CD8-positive, alpha-beta memory T cell (primary cell): ENCODE measurements at regions not wholly inside any gene's neighbourhood (a gene's known extent, or its start where the extent isn't known, plus 50 kb on each side); places are given as distances from the start of the nearest gene placed in this dataset.
"Not testable (repeated sequence)": the region's sequence is repeated elsewhere in the genome, so short reads cannot be mapped to it uniquely, and the experiment has no call there.

Experiments used
- CTCF ChIA-PET: fragments of 350-600 bp; sonication (Branson Sonifier 250); formaldehyde crosslinking; loops from one replicate; lab custom pipeline; 2021; ENCODE audit warnings: antibody characterized with exemption; lab: Charles Lee
- POLR2A ChIA-PET: fragments of 350-600 bp; sonication (Branson Sonifier 250); formaldehyde crosslinking; loops from one replicate; lab custom pipeline; 2021; ENCODE audit warnings: antibody characterized with exemption; lab: Charles Lee
- DNase-seq, 5 donors: peaks; one replicate each; pipeline versions ENCODE4 v3.0.0 to v3.0.0-alpha.2; 2020 to 2022; ENCODE audit warnings: mixed read lengths in 1 of 5
- H3K27ac ChIP-seq: one replicate; pipeline ENCODE4 v1.7.0; 2013; ENCODE audit warnings: low read depth, mild to moderate bottlenecking, low read length, moderate library complexity
- H3K27me3 ChIP-seq: 2 replicates; pipeline ENCODE4 v1.7.0; 2013; ENCODE audit warnings: low read length, mild to moderate bottlenecking; ENCODE audit not compliant: insufficient read depth, poor library complexity, severe bottlenecking
- H3K36me3 ChIP-seq: 2 replicates; pipeline ENCODE4 v1.7.0; 2013; ENCODE audit warnings: mild to moderate bottlenecking, low read length, moderate library complexity; ENCODE audit not compliant: insufficient read depth
- H3K4me1 ChIP-seq: 2 replicates; pipeline ENCODE4 v1.7.0; 2013; ENCODE audit warnings: mild to moderate bottlenecking, low read length, moderate library complexity; ENCODE audit not compliant: insufficient read depth
- H3K4me3 ChIP-seq: 2 replicates; pipeline ENCODE4 v1.7.0; 2013; ENCODE audit warnings: mild to moderate bottlenecking, low read length
- H3K9me3 ChIP-seq: 2 replicates; pipeline ENCODE4 v1.7.0; 2013; ENCODE audit warnings: mild to moderate bottlenecking, low read length
- H3K27ac Mint-ChIP-seq, 8 donors: one replicate each; pipeline ENCODE4 v1.8.0; 2020 to 2021; ENCODE audit warnings: mixed read lengths in 8 of 8, mild to moderate bottlenecking in 6 of 8, inconsistent platforms in 3 of 8, moderate library complexity in 3 of 8
- H3K27me3 Mint-ChIP-seq, 2 donors: one replicate each; pipeline ENCODE4 v1.8.0; 2020 to 2021; ENCODE audit warnings: mixed read lengths in 2 of 2, mild to moderate bottlenecking in 1 of 2, moderate library complexity in 1 of 2
- H3K36me3 Mint-ChIP-seq, 3 donors: one replicate each; pipeline ENCODE4 v1.8.0; 2020 to 2021; ENCODE audit warnings: mixed read lengths in 3 of 3, inconsistent platforms in 1 of 3, mild to moderate bottlenecking in 1 of 3
- H3K4me1 Mint-ChIP-seq, 3 donors: one replicate each; pipeline ENCODE4 v1.8.0; 2020 to 2021; ENCODE audit warnings: mixed read lengths in 3 of 3, inconsistent platforms in 1 of 3, mild to moderate bottlenecking in 1 of 3
- H3K4me3 Mint-ChIP-seq, 7 donors: one replicate each; pipeline ENCODE4 v1.8.0; 2020 to 2021; ENCODE audit warnings: mixed read lengths in 7 of 7, mild to moderate bottlenecking in 6 of 7, moderate library complexity in 4 of 7, inconsistent platforms in 2 of 7
- H3K9me3 Mint-ChIP-seq, 5 donors: one replicate each; pipeline ENCODE4 v1.8.0; 2020 to 2022; ENCODE audit warnings: mixed read lengths in 5 of 5, mild to moderate bottlenecking in 3 of 5, moderate library complexity in 2 of 5, inconsistent platforms in 1 of 5

DNA sequence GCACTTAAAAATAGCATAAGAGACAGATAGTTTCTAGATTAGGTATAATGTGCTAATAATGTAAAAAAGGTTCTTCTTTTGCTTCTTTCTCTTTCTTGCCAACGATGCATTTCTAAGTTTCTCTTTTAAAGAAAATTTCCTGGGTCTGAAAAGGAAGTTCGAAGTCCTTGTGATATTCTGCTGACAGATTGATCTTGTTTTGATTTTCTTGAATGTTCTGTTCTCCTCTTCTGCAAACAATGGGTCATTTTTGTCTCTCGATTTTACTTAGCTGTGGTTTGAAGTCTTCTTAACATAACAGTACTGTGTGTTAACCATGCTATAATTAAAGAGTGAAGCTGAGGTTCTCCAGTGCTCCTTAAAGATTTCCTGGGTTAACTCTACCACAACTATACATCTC lies 61.1 kb upstream of the ACYP2 start:
- H3K4me1 Mint-ChIP-seq, result peaks cover 24 to 26% (median 25%) of the 10 kb centered on the region in 3 donors
- ChIA-PET CTCF (interaction anchor here (1.5 kb wide), 1 partner anchor 650 kb away, joined by 3 read pairs; no protein-coding TSS in a partner anchor), POLR2A (no interaction called here)
- H3K36me3 Mint-ChIP-seq, result peaks cover 9 to 15% (median 14%) of the 10 kb centered on the region in 3 donors
- peak overlapping the region; percentile 42 to 76 (median 62) for H3K4me3 Mint-ChIP-seq
- no peaks in the 10 kb centered on the region for H3K9me3 ChIP-seq
- H3K4me1 ChIP-seq, result peaks cover 13% of the 10 kb centered on the region
- no peaks in the 10 kb centered on the region for H3K27me3 Mint-ChIP-seq
- peak overlapping the region; percentile 34 to 93 (median 84) for H3K27ac Mint-ChIP-seq
- H3K4me3 ChIP-seq, result peak overlapping the region; percentile 13
- H3K9me3 Mint-ChIP-seq, result no peaks in the 10 kb centered on the region
- H3K27me3 ChIP-seq, result no peaks in the 10 kb centered on the region
- no peak for DNase-seq
- H3K27ac ChIP-seq, result no peak overlapping the region
- no peaks in the 10 kb centered on the region for H3K36me3 ChIP-seq

DNA sequence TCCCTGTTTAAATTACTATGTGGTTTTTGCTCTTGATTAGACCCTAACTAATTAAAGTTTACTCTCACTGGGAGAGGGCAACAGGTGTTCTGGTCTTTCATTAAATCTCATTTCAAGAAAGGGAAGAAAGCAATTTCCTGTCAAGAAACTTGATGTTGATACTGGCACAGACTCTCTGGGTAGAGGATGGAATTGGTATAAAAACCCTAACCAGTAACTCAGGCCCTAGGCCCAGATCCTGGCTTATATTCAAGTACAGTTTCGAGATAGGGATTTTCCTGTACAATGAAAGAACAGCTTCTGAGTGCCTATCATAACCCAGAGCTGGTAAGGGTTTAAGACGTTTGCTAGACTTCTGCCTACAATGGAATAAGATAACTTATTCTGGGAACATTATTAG lies 61.6 kb upstream of the ACYP2 start:
- Histone ChIP-seq H3K27me3 (no peaks in the 10 kb centered on the region), H3K4me3 (peak overlapping the region; percentile 13), H3K9me3 (no peaks in the 10 kb centered on the region), H3K4me1 (peaks cover 13% of the 10 kb centered on the region), H3K36me3 (no peaks in the 10 kb centered on the region), H3K27ac (no peak overlapping the region)
- ChIA-PET CTCF (interaction anchor here (1.5 kb wide), 1 partner anchor 651 kb away, joined by 3 read pairs; no protein-coding TSS in a partner anchor), POLR2A (no interaction called here)
- Mint-ChIP-seq H3K4me3 (peak overlapping the region; percentile 42 to 76 (median 62)), H3K27me3 (no peaks in the 10 kb centered on the region), H3K27ac (peak overlapping the region; percentile 34 to 93 (median 84)), H3K9me3 (no peaks in the 10 kb centered on the region), H3K36me3 (peaks cover 9 to 15% (median 9%) of the 10 kb centered on the region in 3 donors), H3K4me1 (peaks cover 24 to 27% (median 26%) of the 10 kb centered on the region in 3 donors)
- no peak for DNase-seq

DNA sequence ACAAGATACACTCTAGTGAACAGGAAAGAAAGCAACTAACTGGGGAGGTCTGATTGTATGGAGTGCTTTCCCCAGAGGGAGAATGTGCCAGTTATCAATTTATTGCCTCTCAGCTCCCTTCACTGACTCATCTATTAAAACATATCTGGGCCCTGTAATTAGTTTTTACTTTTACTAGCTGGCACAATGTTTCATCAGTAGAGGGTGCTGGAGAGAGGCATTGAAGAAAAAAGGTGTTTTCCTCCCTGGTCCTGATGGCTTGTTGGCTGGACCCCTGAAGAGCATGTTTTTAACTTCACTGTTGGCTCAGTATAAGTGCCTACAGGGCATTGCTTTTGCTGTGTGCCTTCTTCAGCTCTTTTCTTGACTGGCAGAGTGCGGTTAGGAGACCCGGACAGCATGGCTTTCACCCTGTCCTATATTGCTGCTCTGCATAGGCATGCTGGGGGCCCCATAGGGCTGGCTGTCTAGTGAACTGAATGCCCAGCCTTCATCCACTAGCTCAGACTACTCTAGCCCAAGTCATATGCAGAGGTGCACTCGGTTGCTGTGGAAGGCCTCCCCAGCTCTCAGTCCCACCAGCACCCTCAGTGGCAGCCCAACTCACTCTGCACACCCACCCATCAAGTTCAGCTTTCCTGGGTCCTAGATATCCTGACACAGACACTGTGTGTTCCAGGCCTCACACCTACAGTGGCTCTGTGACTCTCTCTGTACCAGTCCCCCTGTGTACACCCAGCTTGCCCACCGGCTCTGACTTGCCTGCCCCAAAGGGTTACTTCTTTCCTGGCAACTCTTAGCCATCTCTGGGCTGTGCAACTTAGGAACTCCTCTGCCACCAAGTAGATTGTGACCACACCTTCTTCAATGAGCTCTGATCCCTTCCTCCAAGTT lies 62.3 kb upstream of the ACYP2 start:
- H3K4me3 Mint-ChIP-seq, result peak overlapping the region in 6 of 7 donors; percentile 27 to 76 (median 66)
- H3K4me3 ChIP-seq, result no peak overlapping the region

DNA sequence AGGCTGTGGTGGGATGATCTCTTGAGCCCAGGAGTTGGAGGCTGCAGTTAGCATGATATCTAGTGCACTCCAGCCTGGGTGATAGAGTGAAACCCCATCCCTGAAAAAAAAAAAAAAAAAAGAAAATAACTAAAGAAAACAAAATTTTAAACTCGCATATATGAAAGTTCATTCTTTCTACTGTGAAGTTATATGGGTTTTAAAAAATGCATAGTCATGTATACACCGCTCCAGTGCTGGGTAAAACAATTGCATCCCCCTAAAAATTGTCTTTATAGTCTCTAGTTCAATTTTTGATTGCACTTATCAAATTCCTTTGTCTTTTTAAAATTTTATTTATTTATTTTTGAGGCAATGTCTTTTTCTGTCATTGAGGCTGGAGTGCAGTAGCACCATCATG lies 65.0 kb upstream of the ACYP2 start:
- H3K4me1 ChIP-seq, result peaks cover 20% of the 10 kb centered on the region
- H3K36me3 ChIP-seq, result no peaks in the 10 kb centered on the region
- H3K4me3 ChIP-seq, result no peak overlapping the region
- POLR2A ChIA-PET, result no interaction called here
- peaks cover 0 to under 1% (median 0%) of the 10 kb centered on the region in 5 donors for H3K9me3 Mint-ChIP-seq
- H3K27ac ChIP-seq, result no peak overlapping the region
- no peaks in the 10 kb centered on the region for H3K9me3 ChIP-seq
- no peaks in the 10 kb centered on the region for H3K27me3 ChIP-seq
- H3K36me3 Mint-ChIP-seq, result peaks cover 3 to 13% (median 3%) of the 10 kb centered on the region in 3 donors
- no peak overlapping the region for H3K4me3 Mint-ChIP-seq
- no peak overlapping the region for H3K27ac Mint-ChIP-seq
- H3K4me1 Mint-ChIP-seq, result peaks cover 39 to 46% (median 39%) of the 10 kb centered on the region in 3 donors
- H3K27me3 Mint-ChIP-seq, result no peaks in the 10 kb centered on the region
- CTCF ChIA-PET, result interaction anchor here (0.7 kb wide), 1 partner anchor 10 kb away, joined by 3 read pairs; no protein-coding TSS in a partner anchor
- no peak for DNase-seq

More for the DNA sequence above, 62.3 kb upstream of the ACYP2 start:
- no peaks in the 10 kb centered on the region for H3K9me3 Mint-ChIP-seq
- no peaks in the 10 kb centered on the region for H3K27me3 Mint-ChIP-seq
- peak overlapping the region; percentile 43 to 93 (median 84) for H3K27ac Mint-ChIP-seq
- H3K9me3 ChIP-seq, result no peaks in the 10 kb centered on the region
- H3K36me3 Mint-ChIP-seq, result peaks cover 4 to 13% (median 6%) of the 10 kb centered on the region in 3 donors
- H3K4me1 Mint-ChIP-seq, result peaks cover 32 to 33% (median 32%) of the 10 kb centered on the region in 3 donors
- no peaks in the 10 kb centered on the region for H3K27me3 ChIP-seq
- peaks cover 19% of the 10 kb centered on the region for H3K4me1 ChIP-seq
- no peak for DNase-seq
- CTCF ChIA-PET, result interaction anchor here (1.0 to 1.5 kb wide), 3 partner anchors 9 to 652 kb away, joined by 3 read pairs; no protein-coding TSS in a partner anchor
- H3K36me3 ChIP-seq, result no peaks in the 10 kb centered on the region
- POLR2A ChIA-PET, result no interaction called here
- no peak overlapping the region for H3K27ac ChIP-seq

DNA sequence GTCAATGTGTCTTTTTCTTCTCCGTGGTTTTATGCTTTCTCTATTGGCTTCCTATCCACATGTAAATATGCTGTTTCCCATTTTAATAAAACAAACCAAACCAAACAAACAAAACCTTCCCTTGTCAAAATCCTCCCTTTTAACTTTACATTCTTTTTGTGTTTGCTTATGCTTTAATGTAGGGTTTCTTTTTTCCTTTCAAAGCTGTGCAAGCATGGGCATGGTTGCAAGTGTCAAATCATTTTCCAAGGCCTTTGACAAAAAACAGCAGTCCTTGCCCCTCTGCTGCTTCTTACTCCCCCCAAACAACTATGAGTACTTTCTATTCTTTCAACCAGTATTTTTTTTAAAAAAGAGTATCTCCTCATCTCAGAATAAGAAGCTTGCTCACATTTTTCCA lies 66.0 kb upstream of the ACYP2 start:
- no peaks in the 10 kb centered on the region for H3K9me3 ChIP-seq
- no peaks in the 10 kb centered on the region for H3K36me3 ChIP-seq
- ChIA-PET CTCF (interaction anchor here (1.1 kb wide), 2 partner anchors 55 to 96 kb away, joined by 3 read pairs; no protein-coding TSS in a partner anchor), POLR2A (interaction anchor here (0.6 kb wide), 1 partner anchor 45 kb away, joined by 3 read pairs; no protein-coding TSS in a partner anchor)
- peaks cover 33 to 41% (median 39%) of the 10 kb centered on the region in 3 donors for H3K4me1 Mint-ChIP-seq
- H3K27me3 Mint-ChIP-seq, result no peaks in the 10 kb centered on the region
- no peaks in the 10 kb centered on the region for H3K27me3 ChIP-seq
- H3K27ac Mint-ChIP-seq, result peak overlapping the region in 1 of 8 donors; percentile 70
- H3K4me3 ChIP-seq, result no peak overlapping the region
- peaks cover 3 to 18% (median 10%) of the 10 kb centered on the region in 3 donors for H3K36me3 Mint-ChIP-seq
- H3K27ac ChIP-seq, result no peak overlapping the region
- H3K9me3 Mint-ChIP-seq, result peaks cover 0 to 7% (median 5%) of the 10 kb centered on the region in 5 donors
- DNase-seq, result no peak
- H3K4me3 Mint-ChIP-seq, result no peak overlapping the region
- H3K4me1 ChIP-seq, result peaks cover 15% of the 10 kb centered on the region

DNA sequence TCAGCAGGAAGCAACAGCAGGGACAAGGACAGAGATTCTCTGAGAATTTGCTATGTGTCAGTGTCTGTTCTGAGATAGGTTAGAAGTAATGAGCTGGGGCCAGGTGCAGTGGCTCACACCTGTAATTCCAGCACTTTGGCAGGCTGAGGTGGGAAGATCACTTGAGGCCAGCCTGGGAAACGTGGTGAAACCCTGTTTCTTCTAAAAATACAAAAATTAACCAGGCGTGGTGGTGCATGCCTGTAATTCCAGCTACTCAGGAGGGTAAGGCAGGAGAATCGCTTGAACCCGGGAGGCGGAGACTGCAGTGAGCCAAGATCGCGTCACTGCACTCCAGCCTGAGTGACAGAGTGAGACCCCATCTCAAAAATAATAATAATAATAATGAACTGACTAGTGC lies 66.5 kb upstream of the ACYP2 start:
- Mint-ChIP-seq H3K36me3 (peaks cover 3 to 18% (median 10%) of the 10 kb centered on the region in 3 donors), H3K4me1 (peaks cover 28 to 36% (median 34%) of the 10 kb centered on the region in 3 donors), H3K9me3 (peaks cover 0 to 10% (median 5%) of the 10 kb centered on the region in 5 donors), H3K27ac (peak overlapping the region in 4 of 8 donors; percentile 11 to 70 (median 42))
- ChIA-PET POLR2A (interaction anchor here (1.1 kb wide), 1 partner anchor 79 kb away, joined by 3 read pairs; no protein-coding TSS in a partner anchor), CTCF (interaction anchor here (1.1 kb wide), 2 partner anchors 54 to 96 kb away, joined by 3 read pairs; no protein-coding TSS in a partner anchor)
- not testable (repeated sequence) for DNase-seq, H3K9me3 ChIP-seq, H3K27ac ChIP-seq, H3K36me3 ChIP-seq, H3K27me3 ChIP-seq, H3K4me3 ChIP-seq, H3K27me3 Mint-ChIP-seq, H3K4me3 Mint-ChIP-seq
- H3K4me1 ChIP-seq, result peaks cover 15% of the 10 kb centered on the region

DNA sequence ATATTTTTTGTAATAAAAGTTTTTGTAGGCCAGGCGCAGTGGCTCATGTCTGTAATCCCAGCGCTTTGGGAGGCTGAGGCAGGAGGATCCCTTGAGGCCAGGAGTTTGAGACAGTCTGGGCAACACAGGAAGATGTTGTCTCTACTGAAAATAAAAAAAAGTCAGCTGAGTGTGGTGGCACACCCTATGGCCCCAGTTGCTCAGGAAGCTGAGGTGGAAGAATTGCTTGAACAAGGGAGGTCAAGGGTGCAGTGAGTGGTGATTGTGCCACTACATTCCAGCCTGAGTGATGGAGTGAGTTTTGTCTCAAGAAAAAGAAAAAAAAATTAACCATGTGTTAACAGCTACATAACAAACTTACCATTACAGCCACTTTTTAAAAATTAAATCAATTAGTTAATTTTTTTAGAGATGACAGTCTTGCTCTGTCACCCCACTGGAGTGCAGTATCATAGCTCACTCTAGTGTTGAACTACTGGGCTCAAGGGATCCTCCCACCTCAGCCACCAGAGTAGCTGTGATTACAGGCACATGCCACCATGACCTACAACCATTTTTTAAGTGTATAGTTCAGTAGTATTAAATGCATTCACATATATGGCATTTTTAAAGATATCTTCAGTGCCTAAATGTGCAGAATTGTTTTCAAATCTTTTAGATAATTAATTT lies 67.2 kb upstream of the ACYP2 start:
- peaks cover 22 to 30% (median 28%) of the 10 kb centered on the region in 3 donors for H3K4me1 Mint-ChIP-seq
- H3K36me3 Mint-ChIP-seq, result peaks cover 3 to 18% (median 10%) of the 10 kb centered on the region in 3 donors

More for the DNA sequence above, 67.2 kb upstream of the ACYP2 start:
- ChIA-PET POLR2A (interaction anchor here (1.1 kb wide), 1 partner anchor 78 kb away, joined by 3 read pairs; no protein-coding TSS in a partner anchor), CTCF (interaction anchor here (1.1 to 1.3 kb wide), 3 partner anchors 53 to 95 kb away, joined by 3 read pairs; no protein-coding TSS in a partner anchor)
- Mint-ChIP-seq H3K9me3 (peaks cover 0 to 10% (median 5%) of the 10 kb centered on the region in 5 donors), H3K27ac (peak overlapping the region in 2 of 8 donors; percentile 16 to 50), H3K4me3 (peak overlapping the region in 1 of 7 donors; percentile 19), H3K27me3 (no peaks in the 10 kb centered on the region)
- peak in 1 of 5 donors; percentile 23 for DNase-seq
- H3K4me3 ChIP-seq, result no peak overlapping the region
- no peaks in the 10 kb centered on the region for H3K9me3 ChIP-seq
- no peaks in the 10 kb centered on the region for H3K36me3 ChIP-seq
- H3K27me3 ChIP-seq, result no peaks in the 10 kb centered on the region
- no peak overlapping the region for H3K27ac ChIP-seq
- peaks cover 10% of the 10 kb centered on the region for H3K4me1 ChIP-seq
